Amygdala (tissue), 56 donors: ENCODE measurements at regions not wholly inside any gene's neighbourhood (a gene's known extent, or its start where the extent isn't known, plus 50 kb on each side); places are given as distances from the start of the nearest gene placed in this dataset.

Source experiments
- DNase-seq, 56 donors: peaks; one replicate each; lab custom pipeline; 2025; lab: John Stamatoyannopoulos, UW

DNA sequence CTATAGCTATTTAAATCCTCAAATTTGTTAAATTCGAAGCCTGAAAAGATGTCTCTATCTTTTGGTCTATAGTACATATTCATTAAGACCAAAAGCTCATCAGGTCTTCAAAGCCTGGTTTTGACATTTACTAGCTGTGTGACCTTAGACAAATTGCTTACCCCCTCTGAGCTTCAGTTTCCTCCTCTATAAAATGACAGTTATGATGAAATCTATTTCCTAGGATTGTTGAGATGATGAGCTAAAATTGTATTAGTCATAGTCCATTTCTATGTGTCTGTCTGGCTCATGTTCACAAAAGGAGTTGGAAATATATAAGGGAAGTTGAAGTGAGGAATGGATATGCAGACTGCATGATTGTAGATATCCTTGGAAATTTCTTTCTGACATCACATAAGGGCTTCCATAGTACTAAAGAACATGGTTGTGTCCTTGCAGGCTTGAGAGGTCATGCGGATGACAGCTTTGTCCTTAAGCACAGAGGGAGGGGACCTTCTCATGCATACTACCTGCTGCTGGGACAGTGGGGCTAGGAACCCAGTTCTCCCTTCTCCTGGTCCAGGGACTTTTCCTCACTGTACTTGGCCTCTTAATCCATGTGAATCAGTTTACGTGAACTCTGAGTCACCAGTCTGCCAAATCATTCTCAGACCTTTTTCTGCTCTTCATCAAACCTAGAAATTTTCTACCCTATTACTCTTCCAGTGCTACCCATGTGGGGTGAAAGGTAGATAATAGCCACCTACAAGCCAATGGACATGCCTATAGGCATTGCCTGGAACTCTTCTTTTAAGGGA, 487.5 kb upstream of the SALL1 start:
- DNase-seq = no peak

DNA sequence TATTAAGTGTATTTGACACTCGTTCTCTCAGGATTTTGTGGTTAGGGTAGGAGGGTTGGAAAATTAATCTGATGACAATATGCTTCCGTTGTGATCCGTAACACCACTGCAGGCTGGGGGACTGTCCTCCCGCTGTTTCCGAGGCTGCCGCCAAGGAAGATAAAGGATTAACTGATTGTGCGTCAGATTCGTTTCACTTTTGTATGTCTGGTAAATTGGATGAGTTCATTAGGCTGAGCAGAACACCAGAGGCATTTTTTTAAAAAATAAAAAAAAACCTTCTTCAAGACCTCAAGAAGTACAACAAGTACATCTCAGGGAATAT, 486.7 kb upstream of the SALL1 start:
- DNase-seq = peak in 1 of 56 donors; percentile 1

DNA sequence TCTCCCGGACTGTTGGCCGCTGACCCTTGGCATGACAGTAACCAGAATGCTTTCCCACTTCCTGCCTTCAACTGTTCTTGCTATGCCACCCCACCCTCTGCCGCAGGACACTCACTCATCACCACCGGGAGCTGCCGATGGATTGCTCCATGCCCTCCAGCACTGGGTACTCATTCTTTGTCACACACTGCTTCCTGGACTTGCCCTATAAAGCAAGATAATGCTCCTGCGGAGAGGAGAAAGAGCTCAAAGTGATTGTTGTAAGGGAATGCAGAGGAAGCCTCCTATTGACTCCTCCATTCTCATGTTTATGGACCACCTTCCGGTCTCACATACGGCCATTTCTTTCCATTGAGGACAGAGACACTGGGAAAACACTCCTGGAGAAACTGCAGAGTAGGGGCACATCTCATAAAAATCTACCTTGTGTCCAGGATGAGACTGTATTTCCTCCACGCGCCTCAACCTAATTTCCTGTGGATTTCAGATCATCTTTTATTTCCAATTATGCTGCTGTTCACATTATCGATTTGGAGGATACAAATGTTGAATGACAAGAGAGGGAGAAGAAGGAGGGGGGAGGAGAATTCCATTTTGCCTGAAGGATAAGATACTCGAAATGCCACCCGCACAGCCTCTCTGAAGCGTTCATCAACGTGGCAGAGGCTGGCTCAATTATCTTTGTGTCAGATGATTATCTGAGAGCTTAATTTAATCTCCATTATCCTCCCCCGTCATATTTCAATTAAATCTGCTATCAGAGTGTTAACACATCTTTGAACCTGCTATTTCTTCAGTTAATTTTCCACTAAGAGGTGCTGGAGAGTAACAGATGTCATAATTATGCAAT, 486.1 kb upstream of the SALL1 start:
- peak in 2 of 56 donors; percentile 8 to 10 for DNase-seq

DNA sequence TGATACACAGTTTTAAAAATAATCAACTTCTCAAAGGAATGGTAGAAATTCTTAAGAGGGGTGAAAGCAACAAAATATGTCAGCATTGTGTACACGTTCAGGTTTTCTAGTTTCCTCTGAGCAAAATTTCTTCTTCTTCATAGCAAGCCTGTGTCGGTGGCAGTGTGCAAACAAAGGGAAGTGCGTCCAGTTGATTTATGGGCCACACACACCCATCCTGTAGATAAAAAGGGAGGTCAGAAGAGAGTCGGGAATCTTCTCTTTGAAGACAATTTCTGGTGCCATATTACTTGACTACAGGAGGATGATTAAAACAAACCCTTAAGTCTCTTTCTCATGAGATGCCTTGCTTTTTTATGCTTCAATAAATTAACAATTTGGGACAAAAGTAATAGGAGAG, 484.1 kb upstream of the SALL1 start:
- no peak for DNase-seq

DNA sequence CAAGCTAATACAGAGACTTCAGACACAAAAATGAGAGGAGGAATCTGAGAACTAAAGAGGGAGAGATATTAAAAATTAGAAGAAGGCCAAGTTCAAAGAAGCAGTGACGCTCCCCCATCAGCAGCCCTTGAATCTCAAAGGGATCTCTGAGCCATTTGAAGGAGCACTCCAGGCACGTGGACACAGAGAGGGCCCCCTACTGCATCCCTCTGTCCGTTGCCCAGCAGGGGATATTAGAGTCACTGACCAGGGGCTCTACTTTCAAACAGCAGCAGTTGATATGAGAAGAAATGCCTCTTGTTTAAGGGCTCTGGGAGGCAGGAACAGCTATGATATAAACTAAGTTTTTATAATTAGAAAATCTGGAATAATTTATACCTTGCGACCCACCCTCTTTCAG, 479.0 kb upstream of the SALL1 start:
- DNase-seq = no peak

DNA sequence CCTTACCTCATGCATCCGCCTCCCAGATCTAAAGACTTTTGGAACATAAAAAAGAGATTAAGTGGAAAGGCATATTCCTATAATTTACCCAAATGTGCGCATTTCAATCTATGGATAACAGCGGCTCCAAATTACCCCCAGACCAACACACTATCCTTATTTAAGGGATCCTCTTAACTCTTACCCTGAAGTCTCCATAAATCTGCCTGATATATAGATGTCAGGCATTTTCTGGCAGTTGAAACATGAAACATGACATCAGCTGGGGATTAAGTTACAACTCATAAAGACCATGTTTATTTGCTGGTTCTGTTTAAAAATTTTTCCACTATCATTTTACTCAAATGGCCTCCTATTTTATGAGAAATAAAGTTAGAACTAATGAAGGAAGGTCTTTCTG, 478.5 kb upstream of the SALL1 start:
- no peak for DNase-seq

DNA sequence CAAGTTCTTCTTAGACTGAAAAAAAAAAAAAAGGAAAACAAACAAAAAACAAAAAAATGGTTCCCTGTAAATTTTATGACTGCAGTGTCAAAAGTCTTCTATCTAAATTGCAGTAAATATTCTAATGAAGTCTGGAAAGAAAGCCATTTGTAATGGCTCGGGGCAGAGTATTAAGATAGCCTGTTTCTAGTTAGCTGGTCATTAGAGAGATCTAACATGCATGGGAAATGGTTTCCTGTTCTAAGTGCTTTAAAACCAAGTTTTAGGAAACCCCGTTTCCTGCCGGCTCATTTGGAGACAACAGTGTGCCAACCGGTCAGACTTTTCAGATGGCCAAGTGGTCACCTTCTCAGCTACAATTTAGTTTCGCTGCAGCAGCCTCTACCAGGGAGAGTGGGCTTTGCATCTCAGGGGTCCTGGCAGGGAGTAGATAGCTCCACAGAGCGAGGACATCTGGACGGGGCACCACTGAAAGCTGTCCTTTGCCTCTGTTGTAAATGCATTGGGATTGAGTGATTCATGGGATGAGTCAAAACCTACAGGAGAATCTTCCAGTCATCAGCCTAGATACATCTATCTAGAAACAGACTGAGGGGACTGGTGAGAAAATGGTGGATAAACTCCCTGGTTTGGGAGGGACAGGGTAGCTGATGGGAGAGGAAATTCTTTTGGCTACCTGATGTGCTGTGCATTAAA, 473.2 kb upstream of the SALL1 start:
- no peak for DNase-seq

DNA sequence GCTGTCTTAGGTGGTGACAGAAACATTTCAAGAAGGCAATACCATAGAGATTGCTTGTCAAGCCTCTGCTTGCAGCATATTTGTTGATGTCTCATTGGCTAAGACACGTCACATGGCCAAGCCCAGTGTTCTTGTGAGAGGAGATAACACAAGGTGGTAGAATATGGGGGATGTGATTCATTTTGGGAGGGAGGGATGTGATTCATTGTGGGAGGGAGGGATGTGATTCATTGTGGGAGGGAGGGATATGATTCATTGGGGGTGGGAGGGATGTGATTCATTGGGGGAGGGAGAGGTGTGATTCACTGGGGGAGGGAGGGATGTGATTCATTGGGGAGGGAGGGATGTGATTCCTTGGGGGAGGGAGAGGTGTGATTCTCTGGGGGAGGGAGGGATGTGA, 470.5 kb upstream of the SALL1 start:
- DNase-seq = no peak

DNA sequence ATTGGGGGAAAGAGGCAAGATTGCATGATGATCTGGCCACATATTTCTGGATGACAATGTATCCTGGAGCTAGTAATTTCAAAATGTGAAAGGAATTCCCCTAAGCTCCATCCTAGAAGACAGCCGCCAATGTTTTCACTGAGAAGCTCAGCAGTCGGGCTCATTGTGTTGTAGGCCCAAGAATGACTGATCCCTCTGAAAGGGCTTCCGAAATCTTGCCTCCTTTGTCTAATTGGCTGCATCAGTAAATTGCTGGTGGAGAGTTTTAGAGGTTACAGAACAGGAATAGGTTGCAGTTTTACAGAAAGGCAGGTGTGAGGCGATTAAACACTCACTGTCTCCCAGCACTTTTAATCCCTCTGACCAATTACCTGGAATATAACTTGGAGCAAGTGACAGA, 464.1 kb upstream of the SALL1 start:
- DNase-seq = no peak

DNA sequence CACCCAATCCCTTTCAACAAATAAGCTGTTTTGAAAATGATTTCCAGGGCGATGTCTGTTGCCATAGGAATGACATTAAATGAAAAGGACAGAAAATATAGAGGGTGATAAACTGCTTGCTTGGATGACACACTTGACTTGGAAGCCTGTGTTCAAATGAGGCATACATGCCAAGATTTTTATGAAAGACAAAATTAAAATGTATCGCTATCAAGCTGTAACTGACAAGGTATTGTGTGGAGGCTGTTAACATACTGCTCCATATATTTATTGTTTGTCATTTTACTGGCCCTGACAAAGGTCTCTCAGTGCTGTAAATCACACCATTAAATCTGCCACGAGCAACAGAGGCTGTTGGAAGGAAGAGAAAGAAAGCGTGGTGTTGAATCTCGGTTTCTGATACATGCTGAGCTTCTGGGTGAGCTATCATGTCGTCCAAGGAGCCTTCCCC, 456.2 kb upstream of the SALL1 start:
- no peak for DNase-seq

DNA sequence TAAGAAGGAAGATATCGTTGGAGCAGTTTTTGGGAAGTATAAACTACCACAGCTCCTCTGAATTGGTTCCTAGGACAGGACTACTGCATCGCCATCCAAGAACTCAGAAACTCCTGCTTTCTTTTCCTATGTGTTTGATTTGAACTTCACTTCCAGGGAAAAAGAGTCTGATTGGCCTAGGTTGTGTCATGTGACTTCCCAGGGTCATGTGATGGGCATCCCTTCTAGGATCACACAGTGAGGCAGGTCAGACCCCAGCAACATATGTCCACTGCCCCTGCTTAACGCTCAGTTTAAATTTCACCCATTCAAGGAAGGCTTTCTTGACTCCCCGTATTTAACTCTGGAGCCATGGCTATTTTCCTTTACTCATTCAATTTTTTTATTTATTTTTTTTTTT, 445.2 kb upstream of the SALL1 start:
- DNase-seq = no peak

DNA sequence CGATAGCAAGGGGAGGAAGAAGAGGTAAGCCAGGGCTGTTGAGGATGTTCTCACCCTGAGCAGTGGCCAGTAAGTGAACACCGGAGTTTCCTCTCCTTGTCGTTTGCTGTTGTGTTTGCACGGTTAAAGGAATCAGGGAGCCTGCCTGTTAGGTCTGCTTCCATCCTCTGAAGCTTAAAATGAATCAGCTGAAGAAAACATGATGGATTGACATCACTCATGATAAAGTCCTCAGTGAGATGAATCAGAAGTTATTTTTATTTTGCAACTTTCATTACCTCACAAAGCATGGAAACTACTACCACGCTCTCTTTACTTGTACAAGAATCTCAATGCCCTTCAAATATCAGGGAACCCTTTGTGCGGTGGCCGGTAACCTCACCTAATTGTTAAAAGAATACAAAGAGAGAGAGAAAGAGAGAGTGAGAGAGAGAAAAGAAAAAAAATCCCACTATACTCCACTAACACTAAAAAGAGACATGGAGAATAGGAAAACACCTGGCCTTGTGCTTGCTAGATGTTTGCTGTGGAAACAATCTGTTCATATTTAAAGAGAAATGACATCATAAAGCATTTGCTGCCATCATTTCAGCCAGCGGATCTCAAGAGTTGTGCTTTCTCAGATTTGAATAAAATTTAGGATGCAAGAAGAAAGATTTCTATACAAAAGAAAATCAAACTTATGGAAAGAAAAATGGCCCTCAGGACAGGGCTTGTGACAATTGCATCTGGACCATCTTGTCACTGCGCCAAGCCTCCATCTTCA, 441.6 kb upstream of the SALL1 start:
- no peak for DNase-seq

DNA sequence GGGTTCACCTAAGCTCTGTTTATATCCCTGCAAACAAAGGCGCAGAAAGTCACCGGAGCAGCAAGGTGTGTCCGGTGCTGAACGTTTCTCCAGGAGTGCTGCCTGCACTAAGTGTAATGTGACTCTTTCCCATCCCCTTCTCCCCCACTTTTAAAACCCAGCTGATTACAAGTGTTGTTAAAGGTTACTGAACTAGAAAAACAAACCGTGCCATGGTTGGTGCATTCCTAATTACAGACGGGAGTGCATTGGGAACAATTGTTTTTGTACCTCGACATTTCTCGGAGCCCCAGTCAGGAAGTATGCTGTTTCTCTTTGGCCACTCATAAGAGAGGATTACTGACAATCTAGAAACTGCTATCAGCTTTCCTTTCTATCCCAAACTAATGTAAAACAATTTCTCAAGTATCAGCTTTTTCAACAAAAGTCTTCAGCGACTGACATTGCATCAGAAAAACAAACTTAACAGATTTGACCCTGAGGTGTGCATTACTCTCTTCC, 441.0 kb upstream of the SALL1 start:
- DNase-seq = no peak

DNA sequence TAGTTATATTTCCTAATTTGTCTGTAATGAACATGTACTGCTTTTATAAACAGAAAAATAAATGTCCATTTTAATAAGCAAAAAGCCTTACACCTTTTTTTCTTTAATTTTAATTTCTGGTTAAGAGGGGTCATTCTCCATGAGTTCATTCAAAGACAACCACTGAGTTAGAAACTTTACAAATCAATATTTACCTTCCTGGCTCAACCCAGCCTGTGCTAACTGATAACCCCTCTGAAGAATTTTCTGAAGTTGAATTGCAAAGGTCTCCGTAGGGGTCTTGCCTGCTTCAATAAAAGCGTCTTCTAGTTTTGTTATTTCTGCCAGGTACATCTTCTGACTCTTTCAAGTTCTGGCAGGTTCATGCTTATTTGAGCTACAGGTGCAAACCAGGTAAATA, 440.4 kb upstream of the SALL1 start:
- no peak for DNase-seq

DNA sequence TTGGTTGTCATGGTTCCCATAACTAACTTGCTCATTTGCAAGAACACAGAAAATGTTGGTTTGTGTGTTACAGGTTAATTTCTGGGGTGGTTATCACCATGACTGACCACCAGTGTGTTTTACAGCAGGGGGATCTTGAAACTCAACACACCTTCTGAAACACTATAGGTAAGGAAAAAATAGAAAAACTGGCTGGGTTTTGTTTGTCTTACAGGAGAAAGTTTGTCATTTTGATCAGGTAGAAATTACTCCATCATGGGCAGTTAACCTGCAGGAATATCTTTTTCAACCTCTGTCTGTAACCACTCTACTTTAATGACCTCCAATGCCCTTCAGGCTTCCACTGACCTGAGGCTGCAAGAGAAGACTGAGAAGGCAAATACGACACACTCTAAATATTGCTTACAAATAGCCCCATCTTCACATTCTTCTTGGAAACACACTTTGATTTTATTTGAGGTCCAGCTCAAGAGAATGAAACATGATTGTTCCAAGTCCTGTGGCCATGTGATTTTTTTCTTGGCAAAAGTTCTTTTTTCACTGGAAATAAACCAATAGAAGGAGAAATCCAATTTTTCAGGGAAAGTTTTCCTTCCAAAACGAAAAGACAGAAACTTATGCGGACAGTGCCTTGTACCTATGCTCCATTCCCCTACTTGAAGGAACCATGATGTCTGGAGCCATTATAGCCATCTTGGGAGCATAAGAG, 428.7 kb upstream of the SALL1 start:
- DNase-seq = no peak

DNA sequence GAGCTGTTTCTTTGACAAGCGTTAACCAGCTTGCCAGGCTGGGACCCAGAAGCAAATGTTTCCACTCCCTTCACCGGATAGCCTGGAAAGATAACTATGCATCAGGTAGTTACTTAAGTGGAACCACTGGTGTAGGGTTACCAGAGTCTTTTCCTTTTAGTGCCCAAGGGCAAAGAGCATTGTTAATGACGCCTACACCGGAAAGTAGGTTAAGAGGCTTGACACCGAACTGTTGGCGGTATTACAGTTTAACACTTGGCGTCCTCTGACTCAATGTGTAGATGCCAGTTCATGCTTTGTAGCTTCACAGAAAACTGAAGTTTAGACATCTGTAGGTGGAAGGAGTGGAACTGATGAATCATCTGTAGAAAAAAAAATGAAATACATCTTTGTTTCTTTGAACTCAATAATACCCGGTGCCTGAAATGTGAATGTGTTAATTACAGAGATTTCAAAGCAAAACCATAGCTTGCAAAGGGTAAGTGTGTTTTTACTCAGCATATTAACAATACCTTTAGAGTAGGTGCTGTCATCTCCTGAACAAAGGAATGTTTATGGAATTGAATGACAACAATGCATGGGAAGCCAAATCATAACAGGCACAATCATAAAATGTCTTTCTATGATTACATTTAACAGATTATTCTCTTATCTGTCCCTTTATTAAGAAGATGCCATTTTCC, 426.7 kb upstream of the SALL1 start:
- no peak for DNase-seq

DNA sequence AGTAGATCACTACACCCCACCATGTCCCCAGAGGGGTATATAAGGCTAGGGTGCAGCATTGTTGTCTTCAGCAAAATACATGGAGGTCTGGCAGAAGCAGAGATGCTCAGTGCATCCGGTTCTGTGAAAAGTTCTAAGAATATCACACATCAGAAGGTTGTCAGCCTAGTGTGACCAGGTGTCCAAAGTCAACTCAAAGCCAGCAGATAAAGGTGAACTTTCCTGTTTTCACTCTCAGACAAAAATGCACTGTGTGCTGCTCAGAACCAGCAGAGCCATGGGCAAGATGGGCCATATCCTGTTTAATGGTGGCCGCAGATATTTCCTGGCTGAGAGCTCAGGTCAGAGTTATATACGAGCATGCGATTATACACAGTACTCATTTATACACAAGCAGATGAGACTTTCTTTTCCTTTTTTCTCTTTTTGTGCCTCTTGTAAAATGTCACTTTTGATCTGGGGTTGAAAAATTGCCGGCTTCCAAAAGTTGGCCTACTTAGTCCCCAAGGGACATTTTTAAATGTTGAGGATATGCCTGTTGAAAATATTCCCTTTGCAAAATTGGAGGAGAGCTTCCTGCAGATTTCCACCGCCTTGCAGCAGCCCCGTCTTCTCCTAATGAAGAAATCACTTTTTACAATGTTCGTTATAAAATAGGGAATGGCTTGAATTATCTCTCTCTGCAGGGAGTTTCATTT, 425.6 kb upstream of the SALL1 start:
- no peak for DNase-seq

DNA sequence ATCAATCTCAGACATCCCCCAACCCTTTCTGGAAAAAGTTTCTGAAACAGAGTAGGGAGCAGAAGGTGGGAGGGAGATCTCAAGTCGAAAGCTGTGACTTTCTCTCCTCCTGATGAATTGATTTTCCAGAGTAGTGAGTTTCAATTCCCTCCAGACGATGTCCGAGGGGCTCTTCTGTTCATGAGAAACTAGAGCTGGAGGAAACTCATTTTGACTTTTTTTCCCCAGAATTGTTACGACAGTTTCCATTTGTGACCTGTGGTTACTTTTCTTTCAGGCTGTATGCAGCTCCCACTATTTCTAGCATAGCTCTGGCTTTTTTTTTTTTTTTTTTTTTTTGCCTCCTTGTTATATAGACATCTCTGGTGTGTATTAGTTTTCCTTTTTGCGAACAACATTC, 422.1 kb upstream of the SALL1 start:
- DNase-seq = no peak
